ENCODE measurements at regions not wholly inside any gene's neighbourhood (a gene's known extent, or its start where the extent isn't known, plus 50 kb on each side); places are given as distances from the start of the nearest gene placed in this dataset.

DNA sequence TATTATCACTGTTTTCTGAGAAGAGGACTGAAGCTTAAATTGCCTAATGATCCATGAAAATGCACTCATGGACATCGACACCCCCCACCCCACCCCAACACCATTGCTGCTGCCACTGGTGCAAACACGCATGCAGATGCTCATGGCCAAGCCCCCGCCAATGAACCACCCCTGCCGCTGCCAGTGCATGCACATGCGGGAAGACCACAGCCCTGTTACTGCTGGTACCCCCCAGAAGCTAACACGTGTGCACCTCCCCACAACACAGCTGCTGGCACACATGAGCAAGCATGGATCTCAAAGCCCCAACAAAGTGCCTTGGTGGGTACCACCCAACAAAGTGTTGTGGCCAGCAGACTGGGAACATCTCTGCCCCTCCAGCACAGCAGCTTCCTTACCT is 594.1 kb upstream of the FAT1 start:
- Histone ChIP-seq H3K27ac (no peak overlapping the region), H3K36me3 (no peaks in the 10 kb centered on the region), H3K9me3 (no peaks in the 10 kb centered on the region), H3K27me3 (no peaks in the 10 kb centered on the region), H3K4me1 (no peaks in the 10 kb centered on the region), H3K4me3 (no peak overlapping the region)
- TF ChIP-seq POLR2A (IDR thresholded peaks at IDR 0.05) = no peak
- TF ChIP-seq, protein P1, sequence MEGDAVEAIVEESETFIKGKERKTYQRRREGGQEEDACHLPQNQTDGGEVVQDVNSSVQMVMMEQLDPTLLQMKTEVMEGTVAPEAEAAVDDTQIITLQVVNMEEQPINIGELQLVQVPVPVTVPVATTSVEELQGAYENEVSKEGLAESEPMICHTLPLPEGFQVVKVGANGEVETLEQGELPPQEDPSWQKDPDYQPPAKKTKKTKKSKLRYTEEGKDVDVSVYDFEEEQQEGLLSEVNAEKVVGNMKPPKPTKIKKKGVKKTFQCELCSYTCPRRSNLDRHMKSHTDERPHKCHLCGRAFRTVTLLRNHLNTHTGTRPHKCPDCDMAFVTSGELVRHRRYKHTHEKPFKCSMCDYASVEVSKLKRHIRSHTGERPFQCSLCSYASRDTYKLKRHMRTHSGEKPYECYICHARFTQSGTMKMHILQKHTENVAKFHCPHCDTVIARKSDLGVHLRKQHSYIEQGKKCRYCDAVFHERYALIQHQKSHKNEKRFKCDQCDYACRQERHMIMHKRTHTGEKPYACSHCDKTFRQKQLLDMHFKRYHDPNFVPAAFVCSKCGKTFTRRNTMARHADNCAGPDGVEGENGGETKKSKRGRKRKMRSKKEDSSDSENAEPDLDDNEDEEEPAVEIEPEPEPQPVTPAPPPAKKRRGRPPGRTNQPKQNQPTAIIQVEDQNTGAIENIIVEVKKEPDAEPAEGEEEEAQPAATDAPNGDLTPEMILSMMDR (IDR thresholded peaks at IDR 0.05) = no peak
- no peak for TF ChIP-seq POLR2AphosphoS5 (IDR thresholded peaks at IDR 0.05; ENCODE audit: insufficient read depth in 1 of 2, low read depth in 1 of 2)
- intact Hi-C loops (cut with DNase I) = no loop called here
- no peak for DNase-seq (ENCODE audit: extremely low spot score in 2 of 2)

DNA sequence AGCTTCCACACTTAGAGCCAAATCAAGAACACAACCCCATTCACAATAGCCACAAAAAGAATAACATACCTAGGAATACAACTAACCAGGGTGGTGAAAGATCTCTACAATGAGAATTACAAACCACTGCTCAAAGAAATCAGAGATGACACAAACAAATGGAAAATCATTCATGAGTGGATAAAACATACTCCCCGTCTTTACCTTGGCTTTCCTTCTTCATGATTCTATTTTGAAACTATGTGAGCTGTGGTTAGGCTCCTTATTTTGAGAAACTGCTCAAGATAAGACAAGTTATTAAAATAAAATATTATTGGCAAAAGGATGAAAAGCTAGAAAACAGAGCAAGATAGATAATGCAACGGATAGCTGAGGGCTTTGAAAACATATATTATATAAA is 598.1 kb upstream of the FAT1 start:
- intact Hi-C loops (cut with DNase I) = no loop called here
- TF ChIP-seq POLR2AphosphoS5 (IDR thresholded peaks at IDR 0.05; ENCODE audit: insufficient read depth in 1 of 2, low read depth in 1 of 2) (no peak), POLR2A (IDR thresholded peaks at IDR 0.05) (no peak)
- TF ChIP-seq, protein P1 (IDR thresholded peaks at IDR 0.05) = no peak

DNA sequence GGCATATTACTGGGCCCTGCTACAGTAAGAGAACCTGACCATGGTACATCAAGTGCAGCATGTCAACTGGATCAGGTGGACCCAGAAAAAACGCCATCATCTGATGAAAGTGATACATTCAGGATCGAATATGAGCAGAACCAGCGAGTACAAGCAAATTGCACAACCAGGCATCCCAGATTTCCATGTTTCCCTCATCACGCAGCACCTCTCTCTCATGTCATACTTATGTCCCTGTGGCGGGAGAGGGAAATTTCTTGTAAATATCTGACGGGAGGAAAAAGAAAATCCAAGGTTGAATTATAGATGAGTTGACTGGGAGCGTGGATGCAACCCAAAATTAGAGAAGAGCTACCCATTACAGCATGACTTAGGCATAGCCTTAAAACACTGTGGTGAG is 608.5 kb upstream of the FAT1 start:
- Histone ChIP-seq H3K4me3 (no peak overlapping the region), H3K36me3 (no peaks in the 10 kb centered on the region), H3K27me3 (no peaks in the 10 kb centered on the region), H3K9me3 (no peaks in the 10 kb centered on the region), H3K4me1 (no peaks in the 10 kb centered on the region), H3K27ac (no peak overlapping the region)
- TF ChIP-seq POLR2AphosphoS5 (IDR thresholded peaks at IDR 0.05; ENCODE audit: insufficient read depth in 1 of 2, low read depth in 1 of 2) (no peak), POLR2A (IDR thresholded peaks at IDR 0.05) (no peak)
- TF ChIP-seq, protein P1 (IDR thresholded peaks at IDR 0.05) = no peak
- intact Hi-C loops (cut with DNase I) = no loop called here
- no peak for DNase-seq (ENCODE audit: extremely low spot score in 2 of 2)

More for the DNA sequence above, 598.1 kb upstream of the FAT1 start:
- Histone ChIP-seq H3K4me3 (no peak overlapping the region), H3K4me1 (no peaks in the 10 kb centered on the region), H3K9me3 (no peaks in the 10 kb centered on the region), H3K27ac (no peak overlapping the region), H3K27me3 (no peaks in the 10 kb centered on the region), H3K36me3 (no peaks in the 10 kb centered on the region)
- no peak for DNase-seq (ENCODE audit: extremely low spot score in 2 of 2)

DNA sequence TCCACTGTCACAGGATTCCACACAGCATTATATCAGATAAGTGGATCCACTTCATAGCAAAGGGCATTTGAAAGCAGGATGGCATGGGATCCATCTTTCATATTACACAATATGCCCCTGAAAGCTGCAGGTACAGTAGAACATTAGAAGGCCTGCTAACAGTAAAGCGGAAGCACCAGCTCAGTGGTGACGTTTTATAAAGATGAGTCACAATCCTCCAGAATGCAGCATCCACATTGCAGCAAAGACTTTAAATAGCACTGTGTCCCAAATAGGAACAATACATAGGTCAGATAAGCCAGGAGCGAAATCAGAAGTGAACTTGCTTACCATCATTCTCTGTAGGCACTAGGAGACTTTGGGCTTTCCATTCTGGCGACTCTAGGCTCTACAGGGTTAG is 609.5 kb upstream of the FAT1 start:
- TF ChIP-seq POLR2A (IDR thresholded peaks at IDR 0.05) (no peak), POLR2AphosphoS5 (IDR thresholded peaks at IDR 0.05; ENCODE audit: insufficient read depth in 1 of 2, low read depth in 1 of 2) (no peak)
- TF ChIP-seq, protein P1 (IDR thresholded peaks at IDR 0.05) = no peak
- H3K36me3 ChIP-seq = no peaks in the 10 kb centered on the region
- no peaks in the 10 kb centered on the region for H3K27me3 ChIP-seq
- no peaks in the 10 kb centered on the region for H3K9me3 ChIP-seq
- no peaks in the 10 kb centered on the region for H3K4me1 ChIP-seq
- H3K4me3 ChIP-seq = no peak overlapping the region
- no peak for DNase-seq (ENCODE audit: extremely low spot score in 2 of 2)
- no peak overlapping the region for H3K27ac ChIP-seq
- intact Hi-C loops (cut with DNase I) = no loop called here

DNA sequence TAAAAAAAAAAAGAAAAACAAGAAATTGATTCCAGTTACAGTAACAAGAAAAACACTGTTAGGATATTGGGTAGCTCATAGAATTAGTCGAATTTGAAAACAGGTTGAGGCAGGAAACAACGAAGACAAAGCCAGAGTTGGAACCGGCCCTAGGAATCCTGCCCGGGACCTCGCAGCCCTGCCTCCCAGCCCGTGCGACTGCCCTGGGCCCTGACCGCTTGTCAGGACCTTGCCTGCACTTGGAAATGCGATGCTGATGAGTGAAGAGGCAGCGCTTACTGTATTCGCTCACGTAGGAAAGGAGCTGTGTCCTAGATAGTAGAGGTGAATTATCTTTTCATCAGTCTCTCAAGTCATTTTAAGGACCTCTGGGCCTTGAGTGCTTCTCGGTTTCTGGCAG is 611.7 kb upstream of the FAT1 start:
- Histone ChIP-seq H3K36me3 (no peaks in the 10 kb centered on the region), H3K4me3 (no peak overlapping the region), H3K4me1 (no peaks in the 10 kb centered on the region), H3K27me3 (no peaks in the 10 kb centered on the region), H3K27ac (no peak overlapping the region), H3K9me3 (no peaks in the 10 kb centered on the region)
- DNase-seq (ENCODE audit: extremely low spot score in 2 of 2) = no peak
- TF ChIP-seq POLR2A (IDR thresholded peaks at IDR 0.05) = no peak
- TF ChIP-seq, protein P1 (IDR thresholded peaks at IDR 0.05) = no peak
- TF ChIP-seq POLR2AphosphoS5 (IDR thresholded peaks at IDR 0.05; ENCODE audit: insufficient read depth in 1 of 2, low read depth in 1 of 2) = no peak
- intact Hi-C loops (cut with DNase I) = no loop called here
